Islet precursor cell (in vitro differentiated cells): ENCODE measurements at regions not wholly inside any gene's neighbourhood (a gene's known extent, or its start where the extent isn't known, plus 50 kb on each side); places are given as distances from the start of the nearest gene placed in this dataset.

ENCODE experiments used
- DNase-seq: peaks from one replicate; pipeline ENCODE4 v3.0.0-alpha.2; 2018

GRCh38 chr15:101550124-101550523, 60.6 kb upstream of the PCSK6 start:
- DNase-seq, result no peak

GRCh38 chr15:101549647-101550046, 60.1 kb upstream of the PCSK6 start:
- peak; percentile 47 for DNase-seq

- no peak for DNase-seq
Observed at GRCh38 chr15:101547737-101548136, 58.2 kb upstream of the PCSK6 start.

DNA sequence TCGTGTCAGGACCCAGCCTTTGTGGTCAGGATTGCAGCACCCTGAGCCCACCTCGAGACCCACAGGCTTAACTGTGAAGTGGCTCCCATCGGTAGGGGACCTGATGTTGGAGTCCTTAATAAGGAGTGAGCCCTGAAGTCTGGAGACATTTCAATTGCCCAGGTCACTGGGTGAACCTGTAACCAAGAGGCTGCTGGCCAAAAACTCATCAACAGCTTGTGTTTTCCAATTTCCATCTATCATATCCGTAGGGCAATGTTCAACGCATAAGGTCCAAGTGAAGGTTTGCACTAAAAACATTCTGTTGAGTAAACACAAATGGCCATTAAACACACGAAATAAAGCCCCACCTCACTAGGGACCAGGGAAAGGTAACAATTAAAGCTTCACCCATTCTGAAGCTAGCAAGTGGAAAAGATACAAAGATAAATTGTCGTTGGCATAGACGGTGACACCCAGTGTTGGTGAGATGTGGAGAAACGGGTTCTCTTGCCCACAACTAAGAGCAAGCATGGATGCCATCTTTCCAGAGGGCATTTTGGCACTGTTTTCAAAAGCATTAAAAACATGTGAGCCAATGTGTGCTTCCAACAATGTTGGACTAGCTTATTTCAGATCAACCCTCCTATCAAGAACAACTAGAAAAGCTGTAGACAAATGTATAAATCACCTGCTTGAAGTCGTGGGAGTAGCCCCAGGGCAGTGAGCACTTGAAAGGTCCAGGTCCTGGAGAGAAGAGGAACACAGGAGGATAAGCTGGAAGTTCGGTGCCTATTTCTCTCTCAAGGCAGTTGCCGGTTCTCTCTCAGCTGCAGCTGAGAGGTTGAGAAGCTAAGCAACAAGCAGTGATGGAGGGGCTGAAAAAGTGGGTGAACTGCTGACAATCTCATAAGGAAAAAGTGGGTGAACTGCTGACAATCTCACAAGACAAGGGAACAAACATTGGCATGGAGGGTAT, 56.3 kb upstream of the PCSK6 start:
- DNase-seq, result peak; percentile 35

- DNase-seq, result no peak
Observed at GRCh38 chr15:101544613-101544945, 55.1 kb upstream of the PCSK6 start.

DNA sequence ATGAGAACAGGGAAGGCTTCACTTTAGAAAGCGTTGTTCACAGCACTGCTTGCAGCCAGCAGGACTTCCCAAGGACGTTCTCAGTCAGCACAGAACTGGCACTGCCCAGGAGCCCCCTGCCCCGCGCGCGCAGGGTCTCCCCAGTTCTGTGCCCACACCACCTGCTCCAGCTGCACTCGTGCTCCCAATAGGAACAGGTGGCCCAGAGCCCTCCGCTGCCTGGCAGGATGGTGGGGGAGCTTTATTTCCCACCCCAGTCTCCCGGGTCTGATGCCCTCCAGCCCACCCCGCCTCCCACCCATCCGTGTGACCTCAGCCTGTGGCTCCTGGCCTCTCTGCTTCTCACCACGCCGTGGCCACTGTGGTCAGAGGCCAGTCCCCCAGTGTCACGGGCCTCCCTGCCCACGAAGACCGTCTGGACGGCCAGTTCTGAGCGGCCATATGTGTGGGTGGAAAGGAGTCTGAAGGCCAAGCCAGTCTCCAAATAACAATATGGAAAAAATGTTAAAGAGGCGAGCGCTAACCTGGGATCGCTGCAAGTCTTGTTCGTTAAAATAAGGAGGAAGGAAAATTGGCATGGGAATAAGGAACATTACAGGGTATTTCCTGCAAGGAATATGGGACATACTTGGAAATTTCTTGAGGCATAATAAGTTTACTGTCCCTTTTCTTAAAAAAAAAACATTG, 54.6 kb upstream of the PCSK6 start:
- no peak for DNase-seq

- DNase-seq, result no peak
Observed at GRCh38 chr15:101543431-101543830, 53.9 kb upstream of the PCSK6 start.

DNA sequence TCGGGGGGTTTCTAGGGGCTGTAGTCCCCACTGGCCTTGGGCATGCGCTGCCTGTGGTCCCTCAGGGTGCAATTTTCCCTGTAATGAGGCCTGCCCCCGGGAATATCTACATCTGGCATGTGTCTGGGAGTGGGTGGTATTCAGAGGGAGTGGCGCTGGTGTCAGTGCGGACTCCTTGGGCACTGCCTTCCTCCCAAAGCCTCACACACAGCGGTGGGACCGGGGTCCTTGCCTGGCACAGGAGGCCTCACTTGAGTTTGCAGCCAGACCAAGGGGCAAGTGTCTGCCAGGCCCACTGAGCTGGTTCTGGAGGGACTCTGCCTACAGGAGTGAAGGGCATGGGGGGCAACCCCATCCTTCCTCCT, 53.5 kb upstream of the PCSK6 start:
- peak; percentile 34 for DNase-seq

- peak; percentile 53 for DNase-seq
Observed at GRCh38 chr15:101542306-101543025, 53.0 kb upstream of the PCSK6 start.

GRCh38 chr15:101541501-101542292, 52.2 kb upstream of the PCSK6 start:
- DNase-seq, result peak; percentile 44

- DNase-seq, result peak; percentile 47
Observed at GRCh38 chr15:101540480-101541239, 51.2 kb upstream of the PCSK6 start.

DNA sequence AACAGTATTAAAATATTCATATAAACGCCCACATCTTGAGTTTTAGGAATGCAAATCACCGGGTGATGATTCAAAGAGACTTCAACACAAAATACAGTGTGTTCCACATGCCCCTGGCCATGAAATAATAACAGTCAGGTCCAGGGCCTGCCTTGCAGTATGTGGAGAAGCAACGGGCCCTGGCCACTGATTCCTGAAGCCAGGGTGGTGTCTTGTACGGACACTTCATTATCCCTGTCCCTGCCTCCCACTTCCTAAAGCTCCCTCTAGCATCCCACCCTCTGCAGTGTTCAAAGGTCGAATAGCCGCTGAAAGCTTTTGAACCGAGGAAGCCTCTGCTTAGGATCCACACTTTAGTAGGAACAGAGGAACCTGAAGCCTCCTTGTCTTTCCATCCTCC, 50.4 kb upstream of the PCSK6 start:
- peak; percentile 45 for DNase-seq

- peak; percentile 34 for DNase-seq
Observed at GRCh38 chr15:101539492-101539891, 50.0 kb upstream of the PCSK6 start.
